Thyroid gland (tissue), 4 donors: ENCODE measurements at regions not wholly inside any gene's neighbourhood (a gene's known extent, or its start where the extent isn't known, plus 50 kb on each side); places are given as distances from the start of the nearest gene placed in this dataset.

Experiments used
- DNase-seq, 2 donors: peaks; one replicate each; pipeline ENCODE4 v3.0.0-alpha.2; 2019
- H3K27ac ChIP-seq, 3 donors: fragments of 200-600 bp; sonication (generic); 1 replicate in 2 of 3; 2 replicates in 1 of 3; pipeline ENCODE4 v1.5.1; 2016 to 2019; ENCODE audit warnings: mild to moderate bottlenecking in 1 of 3, moderate library complexity in 1 of 3
- H3K27me3 ChIP-seq: fragments of 200-600 bp; sonication (generic); one replicate; pipeline ENCODE4 v1.5.1; 2019
- H3K36me3 ChIP-seq, 2 donors: fragments of 200-600 bp; sonication (generic); one replicate each; pipeline ENCODE4 v1.5.1; 2016 to 2019
- H3K4me1 ChIP-seq, 2 donors: fragments of 200-600 bp; sonication (generic); one replicate each; pipeline ENCODE4 v1.5.1; 2017 to 2019
- H3K4me3 ChIP-seq, 3 donors: fragments of 200-600 bp; sonication (generic); replicated peaks in 1 of 3; 1 replicate in 2 of 3; 2 replicates in 1 of 3; pipeline ENCODE4 v1.5.1; 2016; ENCODE audit warnings: mild to moderate bottlenecking in 1 of 3
- H3K9me3 ChIP-seq: fragments of 200-600 bp; sonication (generic); one replicate; pipeline ENCODE4 v1.5.1; 2017
- POLR2A ChIP-seq, 2 donors: fragments of 450-650 bp; IDR thresholded peaks; one replicate each; pipeline ENCODE4 v1.6.1; 2017; ENCODE audit warnings: antibody characterized with exemption in 2 of 2, mild to moderate bottlenecking in 2 of 2, moderate library complexity in 1 of 2
- WGBS, 2 donors: methylation state at CpG; one replicate each; pipeline ENCODE4 v1.1.5; 2017; 5-methylcytosine and 5-hydroxymethylcytosine counted together
- intact Hi-C: fragments of 100-400 bp; cut with DNase I; formaldehyde crosslinking; loops from one replicate; pipeline ENCODE4 v1.15.1; 2023
- TF ChIP-seq, protein P1 (sequence below), 6 experiments: fragments of 200-600 bp in 3 of 6; fragments of 450-650 bp in 3 of 6; sonication (generic) in 3 of 6; IDR thresholded peaks; one replicate each; pipeline ENCODE4 v1.5.1; 2016 to 2019; ENCODE audit warnings: antibody characterized with exemption in 6 of 6, mild to moderate bottlenecking in 2 of 6, inconsistent platforms in 1 of 6, moderate library complexity in 1 of 6

DNA sequence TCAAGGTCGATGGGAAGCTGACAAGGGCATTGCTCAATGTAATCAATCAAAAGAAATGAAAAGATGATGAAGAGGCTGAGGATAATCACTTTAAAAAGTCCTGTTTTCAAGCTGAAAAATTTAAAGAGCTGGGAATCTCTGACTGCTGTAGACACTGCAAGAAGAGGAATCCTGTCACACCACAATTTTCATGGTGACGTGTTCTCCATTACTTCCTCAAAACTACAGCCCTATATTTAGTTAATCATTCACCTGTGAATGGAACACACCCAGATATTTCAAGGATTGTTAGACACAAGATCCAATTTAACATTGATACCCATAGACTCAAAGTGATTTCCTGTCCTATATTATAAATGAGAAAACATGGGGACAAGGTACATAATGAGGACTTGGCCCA lies 1048.3 kb downstream of the AMY1C start:
- no peak for TF ChIP-seq POLR2A (IDR thresholded peaks at IDR 0.05)
- TF ChIP-seq, protein P1, sequence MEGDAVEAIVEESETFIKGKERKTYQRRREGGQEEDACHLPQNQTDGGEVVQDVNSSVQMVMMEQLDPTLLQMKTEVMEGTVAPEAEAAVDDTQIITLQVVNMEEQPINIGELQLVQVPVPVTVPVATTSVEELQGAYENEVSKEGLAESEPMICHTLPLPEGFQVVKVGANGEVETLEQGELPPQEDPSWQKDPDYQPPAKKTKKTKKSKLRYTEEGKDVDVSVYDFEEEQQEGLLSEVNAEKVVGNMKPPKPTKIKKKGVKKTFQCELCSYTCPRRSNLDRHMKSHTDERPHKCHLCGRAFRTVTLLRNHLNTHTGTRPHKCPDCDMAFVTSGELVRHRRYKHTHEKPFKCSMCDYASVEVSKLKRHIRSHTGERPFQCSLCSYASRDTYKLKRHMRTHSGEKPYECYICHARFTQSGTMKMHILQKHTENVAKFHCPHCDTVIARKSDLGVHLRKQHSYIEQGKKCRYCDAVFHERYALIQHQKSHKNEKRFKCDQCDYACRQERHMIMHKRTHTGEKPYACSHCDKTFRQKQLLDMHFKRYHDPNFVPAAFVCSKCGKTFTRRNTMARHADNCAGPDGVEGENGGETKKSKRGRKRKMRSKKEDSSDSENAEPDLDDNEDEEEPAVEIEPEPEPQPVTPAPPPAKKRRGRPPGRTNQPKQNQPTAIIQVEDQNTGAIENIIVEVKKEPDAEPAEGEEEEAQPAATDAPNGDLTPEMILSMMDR (IDR thresholded peaks at IDR 0.05): no peak
- Histone ChIP-seq H3K9me3 (no peaks in the 10 kb centered on the region), H3K27ac (no peak overlapping the region), H3K4me1 (no peaks in the 10 kb centered on the region), H3K36me3 (no peaks in the 10 kb centered on the region), H3K27me3 (no peaks in the 10 kb centered on the region), H3K4me3 (no peak overlapping the region)
- intact Hi-C loops: no loop called here
- 81 to 82% methylated on average over 2 of the region's 2 CpGs for WGBS, 2 donors
- DNase-seq: no peak

DNA sequence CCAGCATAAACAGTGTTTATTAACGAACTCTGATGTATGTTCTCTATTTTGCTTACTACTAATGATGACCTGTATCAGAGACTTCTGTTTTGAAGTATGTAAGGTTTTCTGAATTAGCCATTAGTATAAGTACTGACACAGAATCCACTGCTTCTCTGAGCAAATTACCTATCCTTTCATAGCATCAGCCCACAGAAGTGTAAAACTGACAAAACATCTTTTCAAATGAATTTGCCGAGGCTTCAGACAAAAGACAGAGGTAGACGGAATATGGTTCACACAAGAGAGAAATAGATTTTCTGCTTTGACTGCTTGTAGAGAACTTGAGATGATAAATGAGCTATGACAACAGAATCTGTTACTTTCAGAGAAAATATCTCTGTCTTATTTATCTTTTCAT lies 1051.6 kb downstream of the AMY1C start:
- no peak overlapping the region for H3K4me3 ChIP-seq
- TF ChIP-seq POLR2A (IDR thresholded peaks at IDR 0.05): no peak
- TF ChIP-seq, protein P1 (IDR thresholded peaks at IDR 0.05): no peak
- intact Hi-C loops: no loop called here
- WGBS, 2 donors: 78 to 86% methylated on average over 3 of the region's 3 CpGs
- no peak overlapping the region for H3K27ac ChIP-seq
- H3K4me1 ChIP-seq: no peaks in the 10 kb centered on the region
- no peaks in the 10 kb centered on the region for H3K9me3 ChIP-seq
- H3K36me3 ChIP-seq: no peaks in the 10 kb centered on the region
- DNase-seq: no peak
- H3K27me3 ChIP-seq: no peaks in the 10 kb centered on the region

DNA sequence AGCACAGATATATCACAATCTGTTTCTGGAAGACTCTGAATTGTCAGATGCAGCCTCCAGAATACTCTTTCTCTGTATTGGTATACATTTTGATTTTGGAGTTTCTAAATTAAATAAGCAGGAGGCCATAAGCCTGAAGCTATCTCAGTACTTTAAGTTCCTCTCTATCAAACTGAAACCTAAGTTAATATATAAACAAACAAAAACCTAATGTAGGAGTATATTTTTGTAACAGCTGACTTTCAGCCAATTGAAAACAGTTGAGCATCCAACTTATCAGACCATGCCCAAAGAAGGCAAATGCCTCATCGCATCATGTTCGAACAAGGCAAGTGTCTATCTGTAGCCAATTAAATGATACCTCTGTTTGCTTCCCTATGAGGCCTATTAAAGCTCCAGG lies 1054.4 kb downstream of the AMY1C start:
- H3K27ac ChIP-seq: no peak overlapping the region
- WGBS, 2 donors: 85 to 91% methylated on average over 2 of the region's 2 CpGs
- DNase-seq: no peak
- no peaks in the 10 kb centered on the region for H3K36me3 ChIP-seq
- no peaks in the 10 kb centered on the region for H3K9me3 ChIP-seq
- intact Hi-C loops: no loop called here
- H3K4me3 ChIP-seq: no peak overlapping the region
- no peak for TF ChIP-seq POLR2A (IDR thresholded peaks at IDR 0.05)
- TF ChIP-seq, protein P1 (IDR thresholded peaks at IDR 0.05): no peak
- no peaks in the 10 kb centered on the region for H3K27me3 ChIP-seq
- no peaks in the 10 kb centered on the region for H3K4me1 ChIP-seq

DNA sequence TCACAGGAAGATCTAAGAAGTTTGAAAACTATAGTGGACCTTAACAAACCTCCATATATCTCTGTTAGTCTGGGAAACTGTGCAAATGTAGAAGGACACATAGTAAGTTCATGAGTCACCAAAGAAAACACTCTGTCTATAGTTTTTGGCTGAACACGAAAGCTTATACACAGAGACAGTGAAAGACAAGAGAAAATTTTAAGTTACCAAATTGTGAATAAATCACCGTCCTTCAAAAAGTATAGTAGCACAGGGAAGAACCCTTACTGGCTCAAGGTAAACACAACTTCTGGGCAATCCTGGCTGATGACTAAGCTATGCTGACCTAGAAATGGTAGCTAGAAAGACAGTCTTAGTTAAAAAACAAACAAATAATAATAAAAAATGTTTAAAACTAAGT lies 1057.9 kb downstream of the AMY1C start:
- DNase-seq: no peak
- no peaks in the 10 kb centered on the region for H3K4me1 ChIP-seq
- no peaks in the 10 kb centered on the region for H3K27me3 ChIP-seq
- no peaks in the 10 kb centered on the region for H3K9me3 ChIP-seq
- TF ChIP-seq POLR2A (IDR thresholded peaks at IDR 0.05): no peak
- TF ChIP-seq, protein P1 (IDR thresholded peaks at IDR 0.05): no peak
- H3K4me3 ChIP-seq: no peak overlapping the region
- no peaks in the 10 kb centered on the region for H3K36me3 ChIP-seq
- 76 to 78% methylated on average over 2 of the region's 2 CpGs for WGBS, 2 donors
- no peak overlapping the region for H3K27ac ChIP-seq
- intact Hi-C loops: no loop called here

DNA sequence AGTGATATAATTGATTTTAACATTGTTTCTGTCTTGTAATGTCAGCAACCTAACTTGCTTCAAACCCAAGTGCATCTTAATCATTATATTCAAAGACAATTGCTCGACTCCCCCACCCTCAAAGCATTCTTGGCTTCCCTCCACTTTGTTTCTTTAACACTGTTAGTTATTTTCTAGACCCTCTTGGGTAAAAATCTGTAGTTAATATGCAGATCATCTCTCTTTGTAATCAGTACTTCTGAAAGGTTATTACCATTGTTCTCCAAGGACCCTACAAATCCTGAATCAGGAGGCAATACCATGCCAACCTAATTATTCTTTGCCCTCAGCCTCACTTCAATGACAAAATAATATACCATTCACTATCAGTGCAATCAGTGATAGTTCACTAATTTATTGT lies 1075.7 kb downstream of the AMY1C start:
- TF ChIP-seq, protein P1 (IDR thresholded peaks at IDR 0.05): no peak
- no peak for TF ChIP-seq POLR2A (IDR thresholded peaks at IDR 0.05)
- no peaks in the 10 kb centered on the region for H3K4me1 ChIP-seq
- WGBS, 2 donors: 62 to 67% methylated on average over 1 of the region's 1 CpG

More for the DNA sequence above, 1075.7 kb downstream of the AMY1C start:
- Histone ChIP-seq H3K9me3 (no peaks in the 10 kb centered on the region), H3K27me3 (no peaks in the 10 kb centered on the region), H3K4me3 (no peak overlapping the region), H3K36me3 (no peaks in the 10 kb centered on the region), H3K27ac (no peak overlapping the region)
- DNase-seq: no peak
- intact Hi-C loops: no loop called here
